Liver (tissue), 8 donors: ENCODE measurements at regions not wholly inside any gene's neighbourhood (a gene's known extent, or its start where the extent isn't known, plus 50 kb on each side); places are given as distances from the start of the nearest gene placed in this dataset.

ENCODE experiments used
- DNase-seq: peaks from one replicate; pipeline ENCODE4 v3.0.0-alpha.2; 2017; ENCODE audit warnings: low spot score
- H3K27ac ChIP-seq, 2 donors: one replicate each; pipeline ENCODE4 v1.7.0; 2013; ENCODE audit warnings: inconsistent platforms in 2 of 2, low read length in 2 of 2, control low read depth in 1 of 2, low read depth in 1 of 2, mild to moderate bottlenecking in 1 of 2
- H3K27me3 ChIP-seq, 4 donors: one replicate each; pipeline versions ENCODE4 v1.6.1 to v1.7.0; 2013; ENCODE audit warnings: low read length in 3 of 4, inconsistent platforms in 1 of 4, mild to moderate bottlenecking in 1 of 4, moderate library complexity in 1 of 4; ENCODE audit not compliant: control insufficient read depth in 4 of 4, insufficient read depth in 4 of 4
- H3K36me3 ChIP-seq, 4 donors: one replicate each; pipeline versions ENCODE4 v1.6.1 to v1.7.0; 2013; ENCODE audit warnings: low read length in 3 of 4, mild to moderate bottlenecking in 3 of 4, low read depth in 1 of 4, moderate library complexity in 1 of 4; ENCODE audit not compliant: control insufficient read depth in 4 of 4, insufficient read depth in 3 of 4
- H3K4me1 ChIP-seq, 4 donors: one replicate each; pipeline versions ENCODE4 v1.6.1 to v1.7.0; 2013; ENCODE audit warnings: low read length in 3 of 4, mild to moderate bottlenecking in 3 of 4, moderate library complexity in 1 of 4; ENCODE audit not compliant: control insufficient read depth in 4 of 4, insufficient read depth in 4 of 4
- H3K4me3 ChIP-seq, 3 donors: one replicate each; pipeline versions ENCODE4 v1.6.1 to v1.7.0; 2013; ENCODE audit warnings: low read length in 3 of 3, control low read depth in 1 of 3, low read depth in 1 of 3, mild to moderate bottlenecking in 1 of 3
- H3K9ac ChIP-seq, 2 donors: one replicate each; pipeline ENCODE4 v1.7.0; 2013; ENCODE audit warnings: low read length in 2 of 2, mild to moderate bottlenecking in 2 of 2, moderate library complexity in 2 of 2, control low read depth in 1 of 2, low read depth in 1 of 2
- H3K9me3 ChIP-seq, 4 donors: one replicate each; pipeline versions ENCODE4 v1.6.1 to v1.7.0; 2013; ENCODE audit warnings: low read length in 3 of 4; ENCODE audit not compliant: control insufficient read depth in 4 of 4
- ATF3 ChIP-seq: IDR thresholded peaks from 2 replicates; pipeline ENCODE4 v1.6.1; 2016; ENCODE audit warnings: antibody characterized with exemption
- CTCF ChIP-seq: fragments of 150-350 bp; IDR thresholded peaks from 2 replicates; pipeline ENCODE4 v1.5.1; 2017; ENCODE audit warnings: improper control_type of control experiment, low read depth, low read length; ENCODE audit not compliant: missing input control
- EGR1 ChIP-seq, 2 donors: IDR thresholded peaks; 2 replicates each; pipeline ENCODE4 v1.6.1; 2016 to 2018; ENCODE audit warnings: antibody characterized with exemption in 2 of 2, low read depth in 2 of 2
- FOXA1 ChIP-seq: IDR thresholded peaks from 2 replicates; pipeline ENCODE4 v1.6.1; 2016; ENCODE audit warnings: antibody characterized with exemption
- FOXA2 ChIP-seq: IDR thresholded peaks from 2 replicates; pipeline ENCODE4 v1.6.1; 2016; ENCODE audit warnings: antibody characterized with exemption
- GABPA ChIP-seq, 2 donors: IDR thresholded peaks in 1 of 2; conservative IDR thresholded peaks in 1 of 2; 2 replicates each; pipeline ENCODE4 v1.6.1; 2016; ENCODE audit warnings: antibody characterized with exemption in 2 of 2, mild to moderate bottlenecking in 1 of 2, moderate library complexity in 1 of 2
- HNF4A ChIP-seq, 2 donors: conservative IDR thresholded peaks; 2 replicates each; pipeline ENCODE4 v1.6.1; 2016; ENCODE audit warnings: antibody characterized with exemption in 2 of 2, mild to moderate bottlenecking in 2 of 2
- HNF4G ChIP-seq: IDR thresholded peaks from 2 replicates; pipeline ENCODE4 v1.6.1; 2016; ENCODE audit warnings: antibody characterized with exemption
- JUND ChIP-seq, 2 donors: IDR thresholded peaks; 2 replicates each; pipeline ENCODE4 v1.6.1; 2016; ENCODE audit warnings: antibody characterized with exemption in 2 of 2
- MAX ChIP-seq: IDR thresholded peaks from 2 replicates; pipeline ENCODE4 v1.6.1; 2016; ENCODE audit warnings: antibody characterized with exemption
- NR2F2 ChIP-seq: IDR thresholded peaks from 2 replicates; pipeline ENCODE4 v1.6.1; 2016; ENCODE audit warnings: antibody characterized with exemption
- RAD21 ChIP-seq, 2 donors: IDR thresholded peaks; 2 replicates each; pipeline ENCODE4 v1.6.1; 2016; ENCODE audit warnings: antibody characterized with exemption in 2 of 2, mild to moderate bottlenecking in 2 of 2
- REST ChIP-seq: IDR thresholded peaks from 2 replicates; pipeline ENCODE4 v1.6.1; 2016; ENCODE audit warnings: antibody characterized with exemption, mild to moderate bottlenecking
- RXRA ChIP-seq, 2 donors: IDR thresholded peaks; 2 replicates each; pipeline ENCODE4 v1.6.1; 2017 to 2018; ENCODE audit warnings: antibody characterized with exemption in 2 of 2, mild to moderate bottlenecking in 1 of 2
- SP1 ChIP-seq: IDR thresholded peaks from 2 replicates; pipeline ENCODE4 v1.6.1; 2018; ENCODE audit warnings: antibody characterized with exemption, mild to moderate bottlenecking
- TAF1 ChIP-seq: conservative IDR thresholded peaks from 2 replicates; pipeline ENCODE4 v1.6.1; 2016; ENCODE audit warnings: antibody characterized with exemption, mild to moderate bottlenecking
- YY1 ChIP-seq: IDR thresholded peaks from 2 replicates; pipeline ENCODE4 v1.6.1; 2016; ENCODE audit warnings: antibody characterized with exemption, mild to moderate bottlenecking
- ZBTB33 ChIP-seq: IDR thresholded peaks from 2 replicates; pipeline ENCODE4 v1.6.1; 2016; ENCODE audit warnings: antibody characterized with exemption
- WGBS: extraction: QIAGEN DNeasy Blood & Tissue Kit; methylation state at CpG from one replicate; pipeline ENCODE4 v1.1.7; 2013; 5-methylcytosine and 5-hydroxymethylcytosine counted together
- donor health status: healthy.
- donor health status: healthy.
- donor health status: healthy.
- donor health status: healthy.
- donor health status: healthy.

GRCh38 chr13:85710545-85710944 lies 88.7 kb downstream of the SLITRK6 start:
- H3K27me3 ChIP-seq, result peaks cover 0 to 3% (median under 1%) of the 10 kb centered on the region in 4 donors
- TF ChIP-seq CTCF, result no peak
- TF ChIP-seq HNF4A (conservative IDR thresholded peaks at IDR 0.05), result no peak
- no peak for TF ChIP-seq GABPA (IDR thresholded peaks at IDR 0.05 in 1 of 2, conservative IDR thresholded peaks at IDR 0.05 in 1 of 2)
- TF ChIP-seq ZBTB33, result no peak
- TF ChIP-seq HNF4G, result no peak
- no peak for TF ChIP-seq FOXA2
- no peak for TF ChIP-seq REST
- TF ChIP-seq TAF1, result no peak
- no peak for TF ChIP-seq SP1
- TF ChIP-seq FOXA1, result no peak
- TF ChIP-seq JUND (IDR thresholded peaks at IDR 0.05), result no peak
- TF ChIP-seq ATF3, result no peak
- no peak for TF ChIP-seq RXRA (IDR thresholded peaks at IDR 0.05)
- TF ChIP-seq YY1, result no peak
- TF ChIP-seq EGR1 (IDR thresholded peaks at IDR 0.05; ENCODE audit: low read depth in 2 of 2), result no peak
- TF ChIP-seq NR2F2, result no peak
- no peak for TF ChIP-seq MAX
- TF ChIP-seq RAD21 (IDR thresholded peaks at IDR 0.05), result no peak
- no peak overlapping the region for H3K4me3 ChIP-seq
- no peaks in the 10 kb centered on the region for H3K9me3 ChIP-seq
- no peak overlapping the region for H3K9ac ChIP-seq
- DNase-seq, result no peak
- no peaks in the 10 kb centered on the region for H3K36me3 ChIP-seq
- no peak overlapping the region for H3K27ac ChIP-seq
- no peaks in the 10 kb centered on the region for H3K4me1 ChIP-seq
- WGBS, result 87% methylated on average over 4 of the region's 4 CpGs
